ENCODE measurements at regions not wholly inside any gene's neighbourhood (a gene's known extent, or its start where the extent isn't known, plus 50 kb on each side); places are given as distances from the start of the nearest gene placed in this dataset.
"Not testable (repeated sequence)": the region's sequence is repeated elsewhere in the genome, so short reads cannot be mapped to it uniquely, and the experiment has no call there.

DNA sequence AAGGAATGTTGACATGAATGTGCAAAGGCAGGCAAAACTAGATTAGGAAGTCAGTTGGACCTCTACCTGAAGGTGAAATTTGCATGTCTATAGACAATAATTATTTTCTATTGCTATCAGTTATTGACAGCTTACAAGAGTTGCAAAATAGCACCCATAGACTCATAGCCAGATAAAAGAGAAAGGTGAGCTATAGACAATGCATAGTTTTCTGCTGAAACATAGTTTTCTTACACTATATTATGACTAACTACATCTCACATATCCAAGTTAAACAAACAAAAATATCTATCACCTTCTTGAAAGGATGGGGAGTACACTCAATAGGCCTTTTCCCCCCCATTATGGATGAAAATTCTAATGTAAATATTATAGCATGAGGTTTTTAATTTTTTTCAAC, 305.0 kb downstream of the PTH2R start:
- TF ChIP-seq CTCF (IDR thresholded peaks at IDR 0.05; ENCODE audit: insufficient read depth, low read length, severe bottlenecking), result no peak
- H3K4me3 ChIP-seq (ENCODE audit: low read depth, low read length), result no peak overlapping the region
- no peaks in the 10 kb centered on the region for H3K27me3 ChIP-seq (ENCODE audit: control insufficient read depth, insufficient read depth, low read length)
- H3K36me3 ChIP-seq (ENCODE audit: control insufficient read depth, insufficient read depth, low read length), result no peaks in the 10 kb centered on the region
- FAIRE-seq, result no peak
- DNase-seq (ENCODE audit: low read depth), result peak; percentile 94

- Histone ChIP-seq H3K36me3 (ENCODE audit: control insufficient read depth, insufficient read depth, low read length) (no peaks in the 10 kb centered on the region), H3K27me3 (ENCODE audit: control insufficient read depth, insufficient read depth, low read length) (no peaks in the 10 kb centered on the region), H3K4me3 (ENCODE audit: low read depth, low read length) (no peak overlapping the region)
- FAIRE-seq (no peak), DNase-seq (ENCODE audit: low read depth) (no peak)
- TF ChIP-seq CTCF (IDR thresholded peaks at IDR 0.05; ENCODE audit: insufficient read depth, low read length, severe bottlenecking), result no peak
Measured at GRCh38 chr2:208713066-208713745, 306.6 kb downstream of the PTH2R start.

- Histone ChIP-seq H3K27me3 (ENCODE audit: control insufficient read depth, insufficient read depth, low read length) (no peaks in the 10 kb centered on the region), H3K36me3 (ENCODE audit: control insufficient read depth, insufficient read depth, low read length) (no peaks in the 10 kb centered on the region), H3K4me3 (ENCODE audit: low read depth, low read length) (no peak overlapping the region)
- FAIRE-seq (no peak), DNase-seq (ENCODE audit: low read depth) (no peak)
- no peak for TF ChIP-seq CTCF (IDR thresholded peaks at IDR 0.05; ENCODE audit: insufficient read depth, low read length, severe bottlenecking)
Measured at GRCh38 chr2:208718828-208719227, 312.2 kb downstream of the PTH2R start.

DNA sequence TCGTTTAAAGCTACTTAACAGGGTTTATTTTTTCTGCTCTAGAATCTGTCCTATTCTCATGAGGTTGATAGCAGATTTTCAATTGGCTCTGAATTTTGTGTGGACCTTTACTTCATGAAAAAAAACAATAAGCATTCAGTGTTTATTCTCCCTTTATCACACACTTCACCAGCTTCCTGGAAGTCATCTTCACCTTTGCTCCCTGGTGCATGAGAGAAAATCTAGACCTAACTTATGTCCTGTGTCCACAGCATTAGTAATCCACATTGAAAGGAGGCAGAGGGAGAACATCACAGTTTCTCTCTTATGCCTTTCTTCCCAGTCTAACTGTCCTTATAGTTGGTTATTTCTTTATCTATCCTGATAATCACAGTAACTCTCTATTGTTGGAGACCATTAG, 316.1 kb downstream of the PTH2R start:
- DNase-seq (ENCODE audit: low read depth) (no peak), FAIRE-seq (no peak)
- Histone ChIP-seq H3K36me3 (ENCODE audit: control insufficient read depth, insufficient read depth, low read length) (no peaks in the 10 kb centered on the region), H3K27me3 (ENCODE audit: control insufficient read depth, insufficient read depth, low read length) (no peaks in the 10 kb centered on the region), H3K4me3 (ENCODE audit: low read depth, low read length) (no peak overlapping the region)
- TF ChIP-seq CTCF (IDR thresholded peaks at IDR 0.05; ENCODE audit: insufficient read depth, low read length, severe bottlenecking), result no peak

- Histone ChIP-seq H3K36me3 (ENCODE audit: control insufficient read depth, insufficient read depth, low read length) (no peaks in the 10 kb centered on the region), H3K27me3 (ENCODE audit: control insufficient read depth, insufficient read depth, low read length) (no peaks in the 10 kb centered on the region), H3K4me3 (ENCODE audit: low read depth, low read length) (no peak overlapping the region)
- no peak for TF ChIP-seq CTCF (IDR thresholded peaks at IDR 0.05; ENCODE audit: insufficient read depth, low read length, severe bottlenecking)
- DNase-seq (ENCODE audit: low read depth) (no peak), FAIRE-seq (no peak)
Measured at GRCh38 chr2:208725280-208725679, 318.7 kb downstream of the PTH2R start.

- no peak for FAIRE-seq
- H3K36me3 ChIP-seq (ENCODE audit: control insufficient read depth, insufficient read depth, low read length), result no peaks in the 10 kb centered on the region
- no peaks in the 10 kb centered on the region for H3K27me3 ChIP-seq (ENCODE audit: control insufficient read depth, insufficient read depth, low read length)
- DNase-seq (ENCODE audit: low read depth), result no peak
- H3K4me3 ChIP-seq (ENCODE audit: low read depth, low read length), result no peak overlapping the region
- TF ChIP-seq CTCF (IDR thresholded peaks at IDR 0.05; ENCODE audit: insufficient read depth, low read length, severe bottlenecking), result no peak
Measured at GRCh38 chr2:208726242-208726641, 319.6 kb downstream of the PTH2R start.

DNA sequence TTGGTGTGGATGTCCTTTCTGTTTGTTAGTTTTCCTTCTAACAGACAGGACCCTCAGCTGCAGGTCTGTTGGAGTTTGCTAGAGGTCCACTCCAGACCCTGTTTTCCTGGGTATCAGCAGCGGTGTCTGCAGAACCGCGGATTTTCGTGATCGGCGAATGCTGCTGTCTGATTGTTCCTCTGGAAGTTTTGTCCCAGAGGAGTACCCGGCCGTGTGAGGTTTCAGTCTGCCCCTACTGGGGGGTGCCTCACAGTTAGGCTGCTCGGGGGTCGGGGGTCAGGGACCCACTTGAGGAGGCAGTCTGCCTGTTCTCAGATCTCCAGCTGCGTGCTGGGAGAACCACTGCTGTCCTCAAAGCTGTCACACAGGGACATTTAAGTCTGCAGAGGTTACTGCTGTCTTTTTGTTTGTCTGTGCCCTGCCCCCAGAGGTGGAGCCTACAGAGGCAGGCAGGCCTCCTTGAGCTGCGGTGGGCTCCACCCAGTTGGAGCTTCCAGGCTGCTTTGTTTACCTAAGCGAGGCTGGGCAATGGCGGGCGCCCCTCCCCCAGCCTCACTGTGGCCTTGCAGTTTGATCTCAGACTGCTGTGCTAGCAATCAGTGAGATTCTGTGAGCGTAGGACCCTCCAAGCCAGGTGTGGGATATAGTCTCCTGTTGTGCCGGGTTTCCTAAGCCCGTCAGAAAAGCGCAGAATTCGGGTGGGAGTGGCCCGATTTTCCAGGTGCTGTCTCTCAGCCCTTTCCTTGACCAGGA, 345.2 kb downstream of the PTH2R start:
- DNase-seq (ENCODE audit: low read depth); H3K36me3 ChIP-seq (ENCODE audit: control insufficient read depth, insufficient read depth, low read length); FAIRE-seq; H3K27me3 ChIP-seq (ENCODE audit: control insufficient read depth, insufficient read depth, low read length); H3K4me3 ChIP-seq (ENCODE audit: low read depth, low read length): not testable (repeated sequence)
